ENCODE measurements at regions not wholly inside any gene's neighbourhood (a gene's known extent, or its start where the extent isn't known, plus 50 kb on each side); places are given as distances from the start of the nearest gene placed in this dataset.

GRCh38 chr6:169911264-169912263 is 160.1 kb downstream of the ERMARD start:
- Histone ChIP-seq H3K4me3 (ENCODE audit: low read depth, low read length) (no peak overlapping the region), H3K27ac (ENCODE audit: low read depth, low read length) (no peak overlapping the region), H3K27me3 (ENCODE audit: control insufficient read depth, insufficient read depth, low read length) (no peaks in the 10 kb centered on the region), H3K9me3 (ENCODE audit: control insufficient read depth, insufficient read depth, low read depth, low read length) (no peaks in the 10 kb centered on the region), H3K9ac (ENCODE audit: low read length) (no peak overlapping the region), H3K4me1 (ENCODE audit: control insufficient read depth, insufficient read depth, low read length) (no peaks in the 10 kb centered on the region; the same call in 1 of the 2 replicates), H3K36me3 (ENCODE audit: control insufficient read depth, insufficient read depth, low read length) (no peaks in the 10 kb centered on the region)

- no peaks in the 10 kb centered on the region for H3K27me3 ChIP-seq (ENCODE audit: control insufficient read depth, insufficient read depth, low read length)
- H3K4me3 ChIP-seq (ENCODE audit: low read depth, low read length), result no peak overlapping the region
- no peak overlapping the region for H3K9ac ChIP-seq (ENCODE audit: low read length)
- H3K36me3 ChIP-seq (ENCODE audit: control insufficient read depth, insufficient read depth, low read length), result no peaks in the 10 kb centered on the region
- H3K9me3 ChIP-seq (ENCODE audit: control insufficient read depth, insufficient read depth, low read depth, low read length), result no peaks in the 10 kb centered on the region
- no peak overlapping the region for H3K27ac ChIP-seq (ENCODE audit: low read depth, low read length)
- no peaks in the 10 kb centered on the region for H3K4me1 ChIP-seq (ENCODE audit: control insufficient read depth, insufficient read depth, low read length)
Measured at GRCh38 chr6:169909113-169909512, 157.7 kb downstream of the ERMARD start.

GRCh38 chr6:169908403-169908933 is 157.0 kb downstream of the ERMARD start:
- no peaks in the 10 kb centered on the region for H3K36me3 ChIP-seq (ENCODE audit: control insufficient read depth, insufficient read depth, low read length)
- no peaks in the 10 kb centered on the region for H3K9me3 ChIP-seq (ENCODE audit: control insufficient read depth, insufficient read depth, low read depth, low read length)
- H3K9ac ChIP-seq (ENCODE audit: low read length), result no peak overlapping the region
- H3K27me3 ChIP-seq (ENCODE audit: control insufficient read depth, insufficient read depth, low read length), result no peaks in the 10 kb centered on the region
- H3K4me3 ChIP-seq (ENCODE audit: low read depth, low read length), result no peak overlapping the region
- no peak overlapping the region for H3K27ac ChIP-seq (ENCODE audit: low read depth, low read length)
- no peaks in the 10 kb centered on the region for H3K4me1 ChIP-seq (ENCODE audit: control insufficient read depth, insufficient read depth, low read length)

GRCh38 chr6:169907419-169908115 is 156.1 kb downstream of the ERMARD start:
- no peaks in the 10 kb centered on the region for H3K36me3 ChIP-seq (ENCODE audit: control insufficient read depth, insufficient read depth, low read length)
- no peaks in the 10 kb centered on the region for H3K9me3 ChIP-seq (ENCODE audit: control insufficient read depth, insufficient read depth, low read depth, low read length)
- no peak overlapping the region for H3K9ac ChIP-seq (ENCODE audit: low read length)
- no peak overlapping the region for H3K4me3 ChIP-seq (ENCODE audit: low read depth, low read length)
- no peak overlapping the region for H3K27ac ChIP-seq (ENCODE audit: low read depth, low read length)
- H3K4me1 ChIP-seq (ENCODE audit: control insufficient read depth, insufficient read depth, low read length), result no peaks in the 10 kb centered on the region
- no peaks in the 10 kb centered on the region for H3K27me3 ChIP-seq (ENCODE audit: control insufficient read depth, insufficient read depth, low read length)

- Histone ChIP-seq H3K9ac (ENCODE audit: low read length) (no peak overlapping the region), H3K9me3 (ENCODE audit: control insufficient read depth, insufficient read depth, low read depth, low read length) (no peaks in the 10 kb centered on the region; the same call in 1 of the 2 replicates), H3K27ac (ENCODE audit: low read depth, low read length) (no peak overlapping the region), H3K36me3 (ENCODE audit: control insufficient read depth, insufficient read depth, low read length) (no peaks in the 10 kb centered on the region), H3K4me1 (ENCODE audit: control insufficient read depth, insufficient read depth, low read length) (no peaks in the 10 kb centered on the region), H3K27me3 (ENCODE audit: control insufficient read depth, insufficient read depth, low read length) (no peaks in the 10 kb centered on the region), H3K4me3 (ENCODE audit: low read depth, low read length) (no peak overlapping the region)
Measured at GRCh38 chr6:169906688-169907418, 155.4 kb downstream of the ERMARD start.

GRCh38 chr6:169906004-169906687 is 154.7 kb downstream of the ERMARD start:
- Histone ChIP-seq H3K27me3 (ENCODE audit: control insufficient read depth, insufficient read depth, low read length) (no peaks in the 10 kb centered on the region), H3K27ac (ENCODE audit: low read depth, low read length) (no peak overlapping the region), H3K4me1 (ENCODE audit: control insufficient read depth, insufficient read depth, low read length) (no peaks in the 10 kb centered on the region), H3K9me3 (ENCODE audit: control insufficient read depth, insufficient read depth, low read depth, low read length) (peaks cover 2% of the 10 kb centered on the region; the same call in 1 of the 2 replicates), H3K4me3 (ENCODE audit: low read depth, low read length) (no peak overlapping the region), H3K9ac (ENCODE audit: low read length) (no peak overlapping the region), H3K36me3 (ENCODE audit: control insufficient read depth, insufficient read depth, low read length) (no peaks in the 10 kb centered on the region)

GRCh38 chr6:169905041-169905807 is 153.8 kb downstream of the ERMARD start:
- no peaks in the 10 kb centered on the region for H3K27me3 ChIP-seq (ENCODE audit: control insufficient read depth, insufficient read depth, low read length)

GRCh38 chr6:169904051-169904922 is 152.9 kb downstream of the ERMARD start:
- H3K27me3 ChIP-seq (ENCODE audit: control insufficient read depth, insufficient read depth, low read length), result no peaks in the 10 kb centered on the region
- no peak overlapping the region for H3K9ac ChIP-seq (ENCODE audit: low read length)
- H3K4me1 ChIP-seq (ENCODE audit: control insufficient read depth, insufficient read depth, low read length), result no peaks in the 10 kb centered on the region
- H3K36me3 ChIP-seq (ENCODE audit: control insufficient read depth, insufficient read depth, low read length), result no peaks in the 10 kb centered on the region
- no peak overlapping the region for H3K27ac ChIP-seq (ENCODE audit: low read depth, low read length)
- no peak overlapping the region for H3K4me3 ChIP-seq (ENCODE audit: low read depth, low read length)
- H3K9me3 ChIP-seq (ENCODE audit: control insufficient read depth, insufficient read depth, low read depth, low read length), result peaks cover 5% of the 10 kb centered on the region; the same call in 1 of the 2 replicates

More at GRCh38 chr6:169905041-169905807, 153.8 kb downstream of the ERMARD start:
- Histone ChIP-seq H3K27ac (ENCODE audit: low read depth, low read length) (no peak overlapping the region), H3K36me3 (ENCODE audit: control insufficient read depth, insufficient read depth, low read length) (no peaks in the 10 kb centered on the region), H3K4me1 (ENCODE audit: control insufficient read depth, insufficient read depth, low read length) (no peaks in the 10 kb centered on the region), H3K9me3 (ENCODE audit: control insufficient read depth, insufficient read depth, low read depth, low read length) (peaks cover 5% of the 10 kb centered on the region; the same call in 1 of the 2 replicates), H3K9ac (ENCODE audit: low read length) (no peak overlapping the region), H3K4me3 (ENCODE audit: low read depth, low read length) (no peak overlapping the region)

- Histone ChIP-seq H3K9me3 (ENCODE audit: control insufficient read depth, insufficient read depth, low read depth, low read length) (peaks cover 5% of the 10 kb centered on the region; the same call in 1 of the 2 replicates), H3K27me3 (ENCODE audit: control insufficient read depth, insufficient read depth, low read length) (no peaks in the 10 kb centered on the region), H3K27ac (ENCODE audit: low read depth, low read length) (no peak overlapping the region), H3K9ac (ENCODE audit: low read length) (no peak overlapping the region), H3K4me3 (ENCODE audit: low read depth, low read length) (no peak overlapping the region), H3K36me3 (ENCODE audit: control insufficient read depth, insufficient read depth, low read length) (no peaks in the 10 kb centered on the region), H3K4me1 (ENCODE audit: control insufficient read depth, insufficient read depth, low read length) (no peaks in the 10 kb centered on the region)
Measured at GRCh38 chr6:169903122-169903521, 151.7 kb downstream of the ERMARD start.
